MCF 10A (cell line): ENCODE measurements at regions not wholly inside any gene's neighbourhood (a gene's known extent, or its start where the extent isn't known, plus 50 kb on each side); places are given as distances from the start of the nearest gene placed in this dataset.
"Not testable (repeated sequence)": the region's sequence is repeated elsewhere in the genome, so short reads cannot be mapped to it uniquely, and the experiment has no call there.

ENCODE experiments used
- BruUV-seq: library from RNA; stranded (reverse); fragments of 400-500 nt; replicated peaks from 2 replicates; lab custom pipeline; 2021; lab: Mats Ljungman, UMichigan
- CTCF ChIA-PET: fragments of 300-600 bp; sonication (Branson Sonifier 250); formaldehyde crosslinking; extraction: SDS; loops from one replicate; lab custom pipeline; 2021; ENCODE audit warnings: antibody characterized with exemption, inconsistent platforms; lab: Yijun Ruan, JAX
- POLR2A ChIA-PET: fragments of 300-600, 350-650 bp; sonication (Branson Sonifier 250); formaldehyde crosslinking; extraction: SDS; loops from one replicate; lab custom pipeline; 2020; ENCODE audit warnings: antibody characterized with exemption, inconsistent platforms; lab: Yijun Ruan, JAX
- DNase-seq: peaks from one replicate; pipeline ENCODE4 v3.0.0-alpha.2; 2018; ENCODE audit not compliant: unreplicated experiment
- H3K27ac Mint-ChIP-seq: one replicate; pipeline ENCODE4 v1.8.0; 2022; ENCODE audit warnings: mild to moderate bottlenecking, low read depth, mixed read lengths; ENCODE audit not compliant: unreplicated experiment
- H3K27me3 Mint-ChIP-seq: one replicate; pipeline ENCODE4 v1.8.0; 2022; ENCODE audit warnings: mixed read lengths; ENCODE audit not compliant: insufficient read depth, unreplicated experiment
- H3K36me3 Mint-ChIP-seq: one replicate; pipeline ENCODE4 v1.8.0; 2022; ENCODE audit warnings: mild to moderate bottlenecking, moderate library complexity, mixed read lengths; ENCODE audit not compliant: insufficient read depth, unreplicated experiment
- H3K4me1 Mint-ChIP-seq: one replicate; pipeline ENCODE4 v1.8.0; 2022; ENCODE audit warnings: mixed read lengths; ENCODE audit not compliant: insufficient read depth, unreplicated experiment
- H3K4me3 Mint-ChIP-seq: one replicate; pipeline ENCODE4 v1.8.0; 2022; ENCODE audit warnings: mild to moderate bottlenecking, moderate library complexity, mixed read lengths; ENCODE audit not compliant: unreplicated experiment
- H3K9me3 Mint-ChIP-seq: one replicate; pipeline ENCODE4 v1.8.0; 2022; ENCODE audit warnings: mixed read lengths; ENCODE audit not compliant: unreplicated experiment
- intact Hi-C: fragments of 100-400 bp; cut with micrococcal nuclease; formaldehyde crosslinking; loops from 2 replicates; pipeline ENCODE4 v1.14.1; 2022
- TF ChIP-seq, protein P1 (sequence below): fragments of 200-600 bp; IDR thresholded peaks from one replicate; pipeline ENCODE4 v1.8.0; 2022; ENCODE audit warnings: antibody characterized with exemption, mild to moderate bottlenecking; ENCODE audit not compliant: unreplicated experiment

DNA sequence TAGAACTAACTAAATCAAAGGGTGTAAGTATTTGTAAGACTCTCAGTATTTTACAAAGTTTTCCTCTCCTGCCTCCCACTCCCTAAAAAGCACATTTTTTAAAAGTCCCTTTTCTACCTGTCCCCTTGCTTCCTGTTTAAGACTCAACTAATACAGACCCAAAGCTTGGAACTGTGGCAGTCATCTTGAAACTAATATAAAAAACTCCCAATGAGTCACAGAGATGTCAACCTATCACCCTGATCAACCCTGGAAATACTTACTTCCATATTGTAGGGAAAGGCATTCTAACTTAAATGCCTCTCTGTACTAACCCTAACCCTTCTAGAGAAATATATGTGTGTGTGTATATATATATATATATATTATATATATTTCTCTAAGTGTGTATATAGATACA is 184.8 kb downstream of the SPTSSA start:
- H3K36me3 Mint-ChIP-seq, result no peaks in the 10 kb centered on the region
- intact Hi-C loops, result no loop called here
- ChIA-PET POLR2A (no interaction called here), CTCF (no interaction called here)
- H3K4me3 Mint-ChIP-seq, result no peak overlapping the region
- BruUV-seq, result no TSS peak
- peaks cover 5% of the 10 kb centered on the region for H3K4me1 Mint-ChIP-seq
- TF ChIP-seq, protein P1, sequence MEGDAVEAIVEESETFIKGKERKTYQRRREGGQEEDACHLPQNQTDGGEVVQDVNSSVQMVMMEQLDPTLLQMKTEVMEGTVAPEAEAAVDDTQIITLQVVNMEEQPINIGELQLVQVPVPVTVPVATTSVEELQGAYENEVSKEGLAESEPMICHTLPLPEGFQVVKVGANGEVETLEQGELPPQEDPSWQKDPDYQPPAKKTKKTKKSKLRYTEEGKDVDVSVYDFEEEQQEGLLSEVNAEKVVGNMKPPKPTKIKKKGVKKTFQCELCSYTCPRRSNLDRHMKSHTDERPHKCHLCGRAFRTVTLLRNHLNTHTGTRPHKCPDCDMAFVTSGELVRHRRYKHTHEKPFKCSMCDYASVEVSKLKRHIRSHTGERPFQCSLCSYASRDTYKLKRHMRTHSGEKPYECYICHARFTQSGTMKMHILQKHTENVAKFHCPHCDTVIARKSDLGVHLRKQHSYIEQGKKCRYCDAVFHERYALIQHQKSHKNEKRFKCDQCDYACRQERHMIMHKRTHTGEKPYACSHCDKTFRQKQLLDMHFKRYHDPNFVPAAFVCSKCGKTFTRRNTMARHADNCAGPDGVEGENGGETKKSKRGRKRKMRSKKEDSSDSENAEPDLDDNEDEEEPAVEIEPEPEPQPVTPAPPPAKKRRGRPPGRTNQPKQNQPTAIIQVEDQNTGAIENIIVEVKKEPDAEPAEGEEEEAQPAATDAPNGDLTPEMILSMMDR, result no peak
- DNase-seq, result no peak
- H3K9me3 Mint-ChIP-seq, result no peaks in the 10 kb centered on the region
- H3K27ac Mint-ChIP-seq, result no peak overlapping the region
- H3K27me3 Mint-ChIP-seq, result no peaks in the 10 kb centered on the region

DNA sequence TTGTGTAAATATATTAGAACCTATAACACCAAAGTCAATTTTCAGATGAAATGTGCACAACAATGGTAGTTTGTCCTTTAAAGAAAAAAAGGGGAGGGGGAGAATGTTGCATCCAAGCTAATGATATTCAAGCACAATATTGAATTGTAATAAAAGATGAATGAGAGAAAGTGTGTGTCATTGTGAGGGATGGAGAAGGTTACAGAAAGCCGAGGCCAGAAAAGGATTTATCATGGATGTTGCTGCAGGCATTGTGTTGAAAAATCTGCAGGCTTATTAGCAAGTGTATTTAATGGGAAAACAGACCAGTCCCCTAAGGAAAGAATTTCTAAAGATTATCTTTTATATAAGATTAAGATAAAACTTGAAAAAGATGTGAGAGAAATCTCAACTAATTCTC is 186.5 kb downstream of the SPTSSA start:
- Mint-ChIP-seq H3K4me1 (peaks cover 5% of the 10 kb centered on the region), H3K9me3 (no peaks in the 10 kb centered on the region), H3K36me3 (no peaks in the 10 kb centered on the region), H3K4me3 (no peak overlapping the region), H3K27me3 (no peaks in the 10 kb centered on the region), H3K27ac (no peak overlapping the region)
- intact Hi-C loops, result no loop called here
- DNase-seq, result no peak
- POLR2A ChIA-PET, result interaction anchor here (1.2 kb wide), 1 partner anchor 211 kb away, joined by 3 read pairs; no protein-coding TSS in a partner anchor
- TF ChIP-seq, protein P1, result no peak
- BruUV-seq, result no TSS peak
- CTCF ChIA-PET, result no interaction called here

DNA sequence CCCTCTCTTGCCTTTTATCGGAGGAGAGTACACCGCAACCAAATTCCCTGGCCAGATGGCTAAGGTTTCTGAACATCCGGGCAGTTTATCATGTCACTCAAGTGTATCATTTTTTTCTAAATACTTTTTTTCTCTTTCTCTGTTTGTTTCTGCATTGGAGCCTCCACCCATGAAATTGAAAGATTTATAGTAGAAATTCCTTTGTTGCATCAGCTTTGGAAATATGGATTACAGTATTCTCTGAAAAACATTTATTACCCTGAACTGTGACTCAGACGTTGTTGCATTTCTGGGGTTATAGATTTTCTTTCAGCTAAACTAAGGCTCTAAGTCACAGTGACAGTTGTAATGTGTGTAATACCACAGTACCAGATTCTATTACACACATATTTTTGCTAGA is 187.0 kb downstream of the SPTSSA start:
- H3K27me3 Mint-ChIP-seq, result no peaks in the 10 kb centered on the region
- CTCF ChIA-PET, result no interaction called here
- H3K4me1 Mint-ChIP-seq, result peaks cover 5% of the 10 kb centered on the region
- no peak overlapping the region for H3K27ac Mint-ChIP-seq
- POLR2A ChIA-PET, result interaction anchor here (1.2 kb wide), 1 partner anchor 211 kb away, joined by 3 read pairs; no protein-coding TSS in a partner anchor
- no peaks in the 10 kb centered on the region for H3K36me3 Mint-ChIP-seq
- TF ChIP-seq, protein P1, result no peak
- intact Hi-C loops, result no loop called here
- no peak for DNase-seq
- H3K4me3 Mint-ChIP-seq, result no peak overlapping the region
- no TSS peak for BruUV-seq
- no peaks in the 10 kb centered on the region for H3K9me3 Mint-ChIP-seq

DNA sequence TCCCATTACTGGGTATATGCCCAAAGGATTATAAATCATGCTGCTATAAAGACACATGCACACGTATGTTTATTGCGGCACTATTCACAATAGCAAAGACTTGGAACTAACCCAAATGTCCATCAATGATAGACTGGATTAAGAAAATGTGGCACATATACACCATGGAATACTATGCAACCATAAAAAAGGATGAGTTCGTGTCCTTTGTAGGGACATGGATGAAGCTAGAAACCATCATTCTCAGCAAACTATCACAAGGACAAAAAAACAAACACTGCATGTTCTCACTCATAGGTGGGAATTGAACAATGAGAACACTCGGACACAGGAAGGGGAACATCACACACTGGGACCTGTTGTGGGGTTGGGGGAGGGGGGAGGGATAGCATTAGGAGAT is 188.3 kb downstream of the SPTSSA start:
- H3K4me3 Mint-ChIP-seq, DNase-seq, H3K27me3 Mint-ChIP-seq, H3K36me3 Mint-ChIP-seq, H3K27ac Mint-ChIP-seq, POLR2A ChIA-PET, H3K4me1 Mint-ChIP-seq, intact Hi-C loops, H3K9me3 Mint-ChIP-seq, BruUV-seq: not testable (repeated sequence)
- CTCF ChIA-PET, result interaction anchor here (0.6 kb wide), 1 partner anchor 924 kb away, joined by 3 read pairs; no protein-coding TSS in a partner anchor

DNA sequence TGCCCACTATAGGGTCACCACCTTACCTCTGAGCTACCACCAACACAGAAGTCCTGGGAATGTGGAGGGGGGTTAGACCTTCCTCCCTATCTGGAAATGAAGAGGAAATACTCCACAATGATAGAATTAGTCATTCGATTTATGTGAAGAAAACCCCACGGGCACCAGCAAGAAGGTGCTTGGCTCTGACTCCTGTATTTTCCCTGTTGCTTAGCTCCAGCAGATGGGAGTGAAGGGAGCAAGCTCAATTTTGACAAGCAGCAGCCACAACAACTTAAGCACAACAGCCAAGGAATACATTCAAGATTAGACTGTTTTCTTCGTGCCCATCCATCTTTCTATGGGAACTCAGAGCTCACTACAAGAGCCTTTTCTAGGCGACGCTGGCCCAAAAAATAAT is 191.7 kb downstream of the SPTSSA start:
- intact Hi-C loops, result no loop called here
- TF ChIP-seq, protein P1, result no peak
- no peaks in the 10 kb centered on the region for H3K27me3 Mint-ChIP-seq
- DNase-seq, result no peak
- ChIA-PET POLR2A (no interaction called here), CTCF (interaction anchor here (0.6 kb wide), 1 partner anchor 1165 kb away, joined by 3 read pairs; no protein-coding TSS in a partner anchor)
- H3K36me3 Mint-ChIP-seq, result no peaks in the 10 kb centered on the region
- no TSS peak for BruUV-seq
- H3K27ac Mint-ChIP-seq, result no peak overlapping the region
- peaks cover 2% of the 10 kb centered on the region for H3K4me1 Mint-ChIP-seq
- H3K9me3 Mint-ChIP-seq, result no peaks in the 10 kb centered on the region
- H3K4me3 Mint-ChIP-seq, result no peak overlapping the region
